ENCODE measurements at regions not wholly inside any gene's neighbourhood (a gene's known extent, or its start where the extent isn't known, plus 50 kb on each side); places are given as distances from the start of the nearest gene placed in this dataset.

DNA sequence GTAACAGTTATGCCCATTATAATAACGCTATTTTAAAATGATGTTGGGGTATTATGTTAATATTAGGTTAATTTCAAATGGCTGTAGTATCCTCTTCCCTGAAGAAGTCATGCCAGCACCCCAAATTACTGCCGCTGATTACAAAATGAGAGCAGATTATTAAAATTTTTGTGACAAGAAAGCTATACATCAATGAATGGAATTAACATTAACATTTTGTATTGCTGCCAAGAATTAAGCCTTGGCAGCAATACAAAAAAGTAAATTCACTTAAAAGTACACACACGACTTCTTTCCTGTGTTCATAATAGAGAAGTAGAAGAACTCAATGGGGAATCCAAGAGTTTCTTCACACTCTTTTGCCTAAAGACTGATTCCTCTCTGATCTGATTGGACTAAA is 482.8 kb downstream of the STIM2 start:
- no peaks in the 10 kb centered on the region for H3K36me3 Mint-ChIP-seq (ENCODE audit: low read depth)
- no peaks in the 10 kb centered on the region for H3K9me3 Mint-ChIP-seq
- H3K27me3 Mint-ChIP-seq = no peaks in the 10 kb centered on the region
- no peaks in the 10 kb centered on the region for H3K4me1 Mint-ChIP-seq (ENCODE audit: low read depth)
- H3K4me3 Mint-ChIP-seq = no peak overlapping the region
- no peak overlapping the region for H3K27ac Mint-ChIP-seq
- intact Hi-C loops (cut with micrococcal nuclease) = no loop called here

DNA sequence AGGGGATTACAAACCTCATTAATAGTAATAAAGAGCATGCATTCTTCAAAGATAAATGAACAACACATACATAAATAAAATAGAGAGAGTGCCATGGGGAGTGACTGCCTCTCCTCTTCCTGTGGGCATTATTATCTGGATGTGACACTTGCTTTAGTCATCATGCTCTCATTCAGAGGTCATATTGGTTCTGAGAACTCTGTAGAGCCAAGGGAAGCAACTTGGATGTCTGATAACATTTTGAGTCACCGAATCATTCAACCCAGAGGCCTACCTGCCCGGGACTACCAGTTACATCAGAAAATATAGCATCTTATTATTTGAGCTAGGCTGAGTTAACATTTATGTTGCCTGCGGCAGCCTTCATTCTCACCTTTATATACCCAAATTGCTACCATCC is 489.5 kb downstream of the STIM2 start:
- no peaks in the 10 kb centered on the region for H3K36me3 Mint-ChIP-seq (ENCODE audit: low read depth)
- H3K27me3 Mint-ChIP-seq = no peaks in the 10 kb centered on the region
- H3K9me3 Mint-ChIP-seq = no peaks in the 10 kb centered on the region
- no peaks in the 10 kb centered on the region for H3K4me1 Mint-ChIP-seq (ENCODE audit: low read depth)
- intact Hi-C loops (cut with micrococcal nuclease) = no loop called here
- no peak overlapping the region for H3K27ac Mint-ChIP-seq
- H3K4me3 Mint-ChIP-seq = no peak overlapping the region

DNA sequence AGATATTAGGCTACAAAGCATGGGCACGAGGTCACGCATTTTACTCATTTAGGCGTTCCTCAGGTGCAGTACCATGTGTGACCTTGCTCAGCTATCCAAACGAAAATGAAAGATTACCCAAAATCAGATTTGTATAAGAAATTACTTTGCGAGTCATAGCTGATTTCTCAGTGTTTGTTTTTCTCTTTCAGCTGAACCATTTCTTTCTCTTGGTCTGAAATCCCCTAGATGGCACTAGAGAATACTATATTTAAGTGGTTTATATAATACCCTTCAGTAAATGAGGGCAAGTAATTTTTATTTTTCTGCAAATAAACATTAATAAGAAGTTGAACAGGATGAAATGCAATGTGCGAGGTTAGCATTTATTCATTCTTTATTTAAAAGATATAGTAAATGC is 496.6 kb downstream of the STIM2 start:
- intact Hi-C loops (cut with micrococcal nuclease) = no loop called here
- no peaks in the 10 kb centered on the region for H3K27me3 Mint-ChIP-seq
- H3K9me3 Mint-ChIP-seq = no peaks in the 10 kb centered on the region
- H3K4me1 Mint-ChIP-seq (ENCODE audit: low read depth) = no peaks in the 10 kb centered on the region
- no peak overlapping the region for H3K27ac Mint-ChIP-seq
- no peaks in the 10 kb centered on the region for H3K36me3 Mint-ChIP-seq (ENCODE audit: low read depth)
- H3K4me3 Mint-ChIP-seq = no peak overlapping the region

DNA sequence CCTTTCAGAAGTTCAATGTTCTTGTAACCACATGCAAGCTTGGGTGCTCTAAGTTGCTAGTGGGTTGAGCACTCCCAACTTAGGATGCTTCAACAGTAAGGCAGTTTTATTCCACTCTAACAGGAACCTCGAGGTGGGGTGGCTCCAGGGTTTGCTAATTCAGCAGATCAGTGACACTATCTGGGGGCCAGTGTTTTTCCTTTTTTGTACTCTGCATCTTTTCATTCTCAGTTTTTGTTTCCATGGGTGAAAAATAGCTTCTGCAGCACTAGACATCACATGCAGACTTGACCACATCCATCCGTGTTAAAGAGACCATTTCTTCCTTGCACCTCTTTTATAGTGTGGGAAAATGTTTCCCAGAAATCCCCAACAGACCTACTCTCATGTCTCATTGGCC is 497.6 kb downstream of the STIM2 start:
- no peaks in the 10 kb centered on the region for H3K4me1 Mint-ChIP-seq (ENCODE audit: low read depth)
- no peaks in the 10 kb centered on the region for H3K27me3 Mint-ChIP-seq
- intact Hi-C loops (cut with micrococcal nuclease) = no loop called here
- no peak overlapping the region for H3K4me3 Mint-ChIP-seq
- H3K27ac Mint-ChIP-seq = no peak overlapping the region
- no peaks in the 10 kb centered on the region for H3K36me3 Mint-ChIP-seq (ENCODE audit: low read depth)
- H3K9me3 Mint-ChIP-seq = no peaks in the 10 kb centered on the region

DNA sequence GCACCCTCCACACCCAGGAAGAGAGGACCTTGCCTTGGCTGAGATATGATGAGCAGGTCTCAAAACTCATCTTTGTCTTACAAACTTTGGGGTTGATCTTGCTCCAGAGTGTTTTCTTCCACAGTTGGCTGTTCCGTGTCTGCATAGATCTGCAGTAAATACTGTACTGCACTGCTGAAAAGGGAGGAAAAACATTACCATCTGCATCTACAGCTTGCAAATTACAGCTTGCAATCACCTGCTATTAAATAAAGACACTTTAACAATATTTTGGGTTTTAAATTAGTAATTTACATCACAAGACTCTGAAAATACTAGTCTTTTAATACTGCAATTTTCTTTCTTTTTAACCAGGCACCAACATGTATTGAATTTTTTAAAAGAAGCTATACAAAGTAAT is 499.5 kb downstream of the STIM2 start:
- no peak overlapping the region for H3K27ac Mint-ChIP-seq
- intact Hi-C loops (cut with micrococcal nuclease) = no loop called here
- no peaks in the 10 kb centered on the region for H3K27me3 Mint-ChIP-seq
- H3K4me3 Mint-ChIP-seq = no peak overlapping the region
- H3K36me3 Mint-ChIP-seq (ENCODE audit: low read depth) = no peaks in the 10 kb centered on the region
- H3K9me3 Mint-ChIP-seq = no peaks in the 10 kb centered on the region
- H3K4me1 Mint-ChIP-seq (ENCODE audit: low read depth) = no peaks in the 10 kb centered on the region

DNA sequence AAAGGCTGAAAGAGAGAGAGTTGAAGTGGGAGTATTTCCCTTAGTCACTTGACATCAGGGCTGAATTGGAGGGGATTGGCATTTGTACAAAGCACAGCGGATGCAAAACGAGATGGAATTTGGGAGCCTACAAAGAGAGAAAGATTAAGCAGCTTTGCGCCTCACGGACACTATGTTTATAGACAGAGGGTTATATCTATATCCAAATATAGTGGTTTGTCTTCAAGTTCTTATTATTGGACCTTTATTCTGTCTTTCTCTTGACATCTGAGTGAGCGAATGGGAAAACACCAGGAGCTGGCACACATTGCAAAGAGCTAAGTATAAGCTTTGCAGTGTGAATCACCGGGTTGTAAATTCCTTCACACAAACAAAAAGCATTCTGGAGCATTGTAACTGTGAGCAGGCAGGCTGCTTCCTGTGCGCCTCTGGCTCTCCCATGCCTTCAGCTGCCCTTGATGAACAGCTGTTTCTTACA is 500.2 kb downstream of the STIM2 start:
- H3K27me3 Mint-ChIP-seq = no peaks in the 10 kb centered on the region
- no peaks in the 10 kb centered on the region for H3K9me3 Mint-ChIP-seq
- no peaks in the 10 kb centered on the region for H3K36me3 Mint-ChIP-seq (ENCODE audit: low read depth)
- H3K4me1 Mint-ChIP-seq (ENCODE audit: low read depth) = no peaks in the 10 kb centered on the region
- no peak overlapping the region for H3K27ac Mint-ChIP-seq
- intact Hi-C loops (cut with micrococcal nuclease) = no loop called here
- no peak overlapping the region for H3K4me3 Mint-ChIP-seq

DNA sequence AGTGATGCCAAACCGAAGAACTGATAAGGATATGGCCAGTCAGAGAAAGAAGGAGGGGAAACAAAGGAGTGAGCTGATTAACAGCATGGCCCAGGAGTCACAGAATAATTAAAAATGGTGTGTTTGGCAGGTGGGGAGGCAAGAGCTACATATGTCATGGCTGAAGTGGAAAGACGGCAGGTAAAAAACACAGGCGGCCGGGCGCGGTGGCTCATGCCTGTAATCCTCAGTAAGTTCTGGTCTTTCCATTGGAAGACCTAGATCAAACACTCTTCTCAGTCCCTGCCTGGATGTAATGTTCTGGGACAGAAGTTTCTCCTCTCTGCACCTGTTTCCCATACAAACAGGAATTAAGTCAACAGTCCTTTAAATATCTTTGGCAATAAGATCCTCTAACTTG is 503.9 kb downstream of the STIM2 start:
- Mint-ChIP-seq H3K27me3 (no peaks in the 10 kb centered on the region), H3K4me3 (no peak overlapping the region), H3K4me1 (ENCODE audit: low read depth) (no peaks in the 10 kb centered on the region), H3K27ac (no peak overlapping the region), H3K36me3 (ENCODE audit: low read depth) (no peaks in the 10 kb centered on the region), H3K9me3 (no peaks in the 10 kb centered on the region)
- intact Hi-C loops (cut with micrococcal nuclease) = no loop called here

DNA sequence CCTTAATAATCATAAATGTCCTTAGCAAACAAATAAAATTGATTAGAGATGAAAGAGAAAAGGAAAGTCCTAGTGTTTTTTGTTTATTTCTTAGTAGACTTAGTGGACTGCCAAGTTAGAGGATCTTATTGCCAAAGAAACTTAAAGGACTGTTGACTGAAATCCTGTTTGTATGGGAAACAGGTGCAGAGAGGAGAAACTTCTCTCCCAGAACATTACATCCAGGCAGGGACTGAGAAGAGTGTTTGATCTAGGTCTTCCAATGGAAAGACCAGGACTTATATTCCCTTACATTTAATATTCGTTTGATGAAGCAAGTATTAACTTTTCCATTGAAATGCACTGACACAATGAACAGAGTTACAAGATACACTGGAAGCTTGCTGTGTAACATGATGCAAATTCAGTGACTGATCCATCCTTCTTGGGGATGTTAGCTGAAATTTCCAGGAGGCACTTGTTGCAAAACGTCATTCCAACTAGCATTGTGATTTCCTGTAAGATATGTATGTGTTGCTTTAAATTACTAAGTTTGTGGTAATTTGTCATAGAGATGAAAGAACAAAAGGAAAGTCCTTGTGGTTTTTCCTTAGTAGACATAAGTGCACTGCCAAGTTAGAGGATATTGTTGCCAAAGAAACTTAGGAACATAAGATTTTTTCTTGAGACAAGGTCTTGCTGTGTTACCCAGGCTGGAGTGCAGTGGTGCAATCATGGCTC is 505.6 kb downstream of the STIM2 start:
- no peak overlapping the region for H3K27ac Mint-ChIP-seq
- H3K36me3 Mint-ChIP-seq (ENCODE audit: low read depth) = no peaks in the 10 kb centered on the region
- no peaks in the 10 kb centered on the region for H3K4me1 Mint-ChIP-seq (ENCODE audit: low read depth)
- H3K9me3 Mint-ChIP-seq = no peaks in the 10 kb centered on the region
- intact Hi-C loops (cut with micrococcal nuclease) = no loop called here
- no peak overlapping the region for H3K4me3 Mint-ChIP-seq
- H3K27me3 Mint-ChIP-seq = no peaks in the 10 kb centered on the region

DNA sequence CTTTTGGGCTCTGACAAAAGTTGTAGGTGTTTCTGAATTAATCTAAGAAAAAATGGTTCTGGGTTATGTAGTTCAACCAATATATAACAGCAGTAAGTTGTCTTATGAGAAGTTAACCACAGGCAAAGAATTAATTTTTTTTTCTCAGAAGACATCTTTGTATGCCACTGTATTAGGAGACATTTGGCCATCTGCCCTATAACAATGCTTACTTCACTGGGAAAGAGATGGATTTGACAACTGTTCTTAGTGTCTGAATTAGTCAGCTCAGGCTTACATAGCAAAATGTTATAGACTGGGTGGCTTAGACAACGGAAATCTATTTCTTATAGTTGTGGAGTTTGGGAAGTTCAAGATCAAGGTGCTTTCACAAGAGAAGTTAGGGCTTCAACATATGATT is 508.1 kb downstream of the STIM2 start:
- H3K36me3 Mint-ChIP-seq (ENCODE audit: low read depth) = no peaks in the 10 kb centered on the region
- H3K27ac Mint-ChIP-seq = no peak overlapping the region
- intact Hi-C loops (cut with micrococcal nuclease) = no loop called here
- H3K4me3 Mint-ChIP-seq = no peak overlapping the region
- no peaks in the 10 kb centered on the region for H3K4me1 Mint-ChIP-seq (ENCODE audit: low read depth)
- no peaks in the 10 kb centered on the region for H3K27me3 Mint-ChIP-seq
- H3K9me3 Mint-ChIP-seq = no peaks in the 10 kb centered on the region

DNA sequence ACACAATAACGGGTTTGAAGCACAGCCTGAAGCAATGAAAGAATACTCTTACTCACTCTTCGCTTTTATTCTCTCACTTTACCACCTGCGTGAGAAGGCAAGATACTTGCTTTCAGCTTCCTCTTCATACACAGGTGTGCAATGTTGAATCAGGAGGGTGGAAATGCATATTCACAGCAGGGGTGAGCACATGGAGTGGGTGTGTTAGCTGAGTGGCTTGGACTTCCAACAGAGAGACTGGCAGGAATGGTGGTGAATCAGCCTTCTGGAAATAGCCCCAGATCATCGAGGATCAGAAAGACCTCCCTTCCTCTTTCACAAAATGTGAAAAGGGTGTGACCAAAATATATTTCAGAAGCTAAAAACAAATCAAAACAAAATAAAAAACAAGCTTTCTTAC is 521.2 kb downstream of the STIM2 start:
- Mint-ChIP-seq H3K36me3 (ENCODE audit: low read depth) (no peaks in the 10 kb centered on the region), H3K27ac (no peak overlapping the region), H3K4me3 (no peak overlapping the region), H3K27me3 (no peaks in the 10 kb centered on the region), H3K4me1 (ENCODE audit: low read depth) (no peaks in the 10 kb centered on the region), H3K9me3 (peaks cover 14% of the 10 kb centered on the region)
- intact Hi-C loops (cut with micrococcal nuclease) = no loop called here

DNA sequence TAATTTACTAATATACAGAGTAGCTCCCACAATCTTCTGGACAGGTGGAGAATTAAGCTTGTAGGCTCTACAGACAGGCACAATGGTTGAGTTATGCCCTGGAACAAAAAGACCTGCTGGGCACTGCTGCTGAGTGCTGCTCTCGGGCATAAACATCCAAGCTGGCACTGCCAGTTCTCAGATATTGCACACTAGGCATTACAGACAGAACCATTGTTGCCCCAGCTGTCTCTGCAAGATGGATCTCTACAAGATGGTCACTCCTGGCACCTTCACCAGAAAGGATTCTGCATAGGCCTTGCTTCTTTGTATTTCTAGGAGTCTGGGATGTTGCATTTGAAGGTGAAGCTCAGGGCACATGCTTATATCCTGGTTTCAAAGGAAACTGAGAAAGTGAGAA is 527.1 kb downstream of the STIM2 start:
- no peak overlapping the region for H3K27ac Mint-ChIP-seq
- intact Hi-C loops (cut with micrococcal nuclease) = no loop called here
- H3K36me3 Mint-ChIP-seq (ENCODE audit: low read depth) = no peaks in the 10 kb centered on the region
- no peaks in the 10 kb centered on the region for H3K27me3 Mint-ChIP-seq
- H3K4me3 Mint-ChIP-seq = no peak overlapping the region
- no peaks in the 10 kb centered on the region for H3K4me1 Mint-ChIP-seq (ENCODE audit: low read depth)
- peaks cover 1% of the 10 kb centered on the region for H3K9me3 Mint-ChIP-seq

DNA sequence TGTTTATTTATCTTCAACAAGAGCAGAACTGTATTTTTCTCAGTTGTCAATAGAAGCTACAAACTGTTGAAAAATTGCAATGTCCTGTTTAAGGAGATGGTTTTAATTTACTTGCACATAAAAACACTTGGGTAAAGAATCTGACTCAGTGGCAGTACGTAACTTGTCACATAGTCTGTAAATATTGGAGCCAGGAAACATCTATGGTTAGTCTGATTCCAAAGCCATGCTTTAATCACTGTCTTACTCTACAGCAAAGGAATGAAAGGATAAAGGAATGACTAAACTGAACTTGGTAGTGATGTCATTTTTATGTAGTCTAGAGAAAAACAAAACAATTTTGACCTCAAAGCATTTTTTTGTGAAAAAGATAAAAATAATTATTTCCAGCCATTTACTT is 537.2 kb downstream of the STIM2 start:
- H3K4me1 Mint-ChIP-seq (ENCODE audit: low read depth) = no peaks in the 10 kb centered on the region
- no peaks in the 10 kb centered on the region for H3K36me3 Mint-ChIP-seq (ENCODE audit: low read depth)
- H3K27me3 Mint-ChIP-seq = no peaks in the 10 kb centered on the region
- intact Hi-C loops (cut with micrococcal nuclease) = no loop called here
- peaks cover 24% of the 10 kb centered on the region for H3K9me3 Mint-ChIP-seq
- no peak overlapping the region for H3K27ac Mint-ChIP-seq
- H3K4me3 Mint-ChIP-seq = no peak overlapping the region

DNA sequence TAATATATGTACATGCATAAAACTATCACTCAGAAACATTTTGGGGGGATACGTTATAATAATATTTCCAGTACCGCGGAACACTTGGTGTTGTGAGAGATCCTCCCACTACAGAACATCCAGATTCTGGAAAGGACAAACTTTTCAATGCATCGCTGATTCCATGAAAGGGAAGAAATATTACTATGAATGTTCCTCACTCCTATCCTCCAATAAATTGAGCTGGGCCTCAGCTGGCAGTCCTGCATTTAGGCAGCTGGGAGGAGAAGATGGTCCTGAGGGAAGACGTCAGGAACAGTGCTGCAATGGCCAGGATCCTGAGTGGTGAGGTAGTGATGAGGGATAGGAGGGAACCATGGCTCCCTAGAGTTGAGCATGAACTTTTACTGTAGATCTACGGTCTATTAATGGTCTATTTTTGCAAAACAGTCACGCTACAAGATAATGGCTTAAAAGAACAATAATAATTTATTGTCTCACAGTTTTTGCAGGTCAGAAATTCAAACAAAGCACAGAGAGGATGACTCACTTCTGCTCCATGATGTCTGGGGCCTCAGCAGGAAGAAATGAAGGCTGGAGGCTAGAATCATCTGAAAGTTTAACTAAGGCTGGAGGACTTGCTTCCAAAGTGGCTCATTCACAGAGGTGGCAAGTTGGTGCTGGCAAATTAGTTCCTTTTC is 538.1 kb downstream of the STIM2 start:
- H3K4me1 Mint-ChIP-seq (ENCODE audit: low read depth) = no peaks in the 10 kb centered on the region
- no peak overlapping the region for H3K27ac Mint-ChIP-seq
- H3K27me3 Mint-ChIP-seq = no peaks in the 10 kb centered on the region
- intact Hi-C loops (cut with micrococcal nuclease) = no loop called here
- H3K9me3 Mint-ChIP-seq = peaks cover 24% of the 10 kb centered on the region
- no peak overlapping the region for H3K4me3 Mint-ChIP-seq
- no peaks in the 10 kb centered on the region for H3K36me3 Mint-ChIP-seq (ENCODE audit: low read depth)

DNA sequence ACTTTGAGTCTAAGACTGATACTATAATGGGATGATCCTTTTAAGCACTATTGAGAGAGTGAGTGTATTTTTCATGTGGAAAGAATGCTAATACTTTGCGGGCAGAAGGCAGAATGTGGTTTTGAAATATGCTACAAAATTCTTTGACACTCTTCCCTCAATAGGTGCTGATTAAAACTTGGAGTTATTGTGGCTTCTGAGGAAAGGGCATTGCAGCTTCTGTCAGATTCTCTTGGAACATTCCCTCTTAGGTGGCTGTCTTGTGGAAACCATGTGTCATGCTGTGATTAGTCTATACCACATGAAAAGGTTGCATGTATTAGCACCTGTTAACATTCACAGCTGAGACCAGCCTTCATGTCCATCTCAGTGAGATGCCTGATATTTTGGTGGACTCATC is 547.0 kb downstream of the STIM2 start:
- no peak overlapping the region for H3K4me3 Mint-ChIP-seq
- H3K27ac Mint-ChIP-seq = no peak overlapping the region
- intact Hi-C loops (cut with micrococcal nuclease) = no loop called here
- no peaks in the 10 kb centered on the region for H3K4me1 Mint-ChIP-seq (ENCODE audit: low read depth)
- no peaks in the 10 kb centered on the region for H3K36me3 Mint-ChIP-seq (ENCODE audit: low read depth)
- no peaks in the 10 kb centered on the region for H3K27me3 Mint-ChIP-seq
- peaks cover 36% of the 10 kb centered on the region for H3K9me3 Mint-ChIP-seq

DNA sequence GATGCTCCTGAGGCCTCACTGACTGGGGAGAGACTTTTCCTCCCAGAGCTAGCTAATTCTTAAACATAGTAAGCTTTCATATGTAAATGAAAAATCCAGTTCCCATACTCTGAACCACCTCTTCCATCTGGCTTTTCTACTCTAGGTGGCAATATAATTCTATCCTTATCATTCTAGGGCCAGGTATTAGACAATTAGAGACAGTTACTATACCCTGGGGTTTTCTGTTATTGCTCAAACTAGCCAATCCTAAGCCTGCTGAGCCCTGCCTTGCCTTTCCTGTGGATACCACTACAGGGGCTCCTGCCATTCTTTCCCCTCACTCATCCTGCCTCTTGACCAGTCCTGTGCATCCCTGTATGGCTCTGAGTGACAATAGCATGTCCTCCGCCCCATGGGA is 552.0 kb downstream of the STIM2 start:
- Mint-ChIP-seq H3K36me3 (ENCODE audit: low read depth) (no peaks in the 10 kb centered on the region), H3K4me1 (ENCODE audit: low read depth) (no peaks in the 10 kb centered on the region), H3K9me3 (peaks cover 25% of the 10 kb centered on the region), H3K27ac (no peak overlapping the region), H3K27me3 (no peaks in the 10 kb centered on the region), H3K4me3 (no peak overlapping the region)
- intact Hi-C loops (cut with micrococcal nuclease) = no loop called here

Data from dendritic cell treated with granulocyte-macrophage colony-stimulating factor and Interleukin-4, amounts not matched to agents 40 ng/mL and 50 ng/mL, for 4 days (primary cell).